RWPE1 (cell line): ENCODE measurements at regions not wholly inside any gene's neighbourhood (a gene's known extent, or its start where the extent isn't known, plus 50 kb on each side); places are given as distances from the start of the nearest gene placed in this dataset.

Experiments
- CTCF ChIA-PET: fragments of 350-600 bp; sonication (Branson Sonifier 250); formaldehyde crosslinking; extraction: SDS; loops from one replicate; lab custom pipeline; 2021; lab: Yijun Ruan, JAX
- POLR2A ChIA-PET: fragments of 400-600 bp; formaldehyde crosslinking; extraction: SDS; loops from one replicate; lab custom pipeline; 2020; ENCODE audit warnings: antibody characterized with exemption; ENCODE audit not compliant: low non-redundant PET; lab: Yijun Ruan, JAX
- DNase-seq: peaks from one replicate; pipeline ENCODE4 v3.0.0; 2012; ENCODE audit warnings: low spot score
- H3K27ac ChIP-seq: fragments of 450-650 bp; 2 replicates; pipeline ENCODE4 v1.5.1; 2017
- TF ChIP-seq, protein P1 (sequence below): fragments of 450-650 bp; conservative IDR thresholded peaks from 2 replicates; pipeline ENCODE4 v1.5.1; 2017; ENCODE audit warnings: low read depth, mild to moderate bottlenecking

DNA sequence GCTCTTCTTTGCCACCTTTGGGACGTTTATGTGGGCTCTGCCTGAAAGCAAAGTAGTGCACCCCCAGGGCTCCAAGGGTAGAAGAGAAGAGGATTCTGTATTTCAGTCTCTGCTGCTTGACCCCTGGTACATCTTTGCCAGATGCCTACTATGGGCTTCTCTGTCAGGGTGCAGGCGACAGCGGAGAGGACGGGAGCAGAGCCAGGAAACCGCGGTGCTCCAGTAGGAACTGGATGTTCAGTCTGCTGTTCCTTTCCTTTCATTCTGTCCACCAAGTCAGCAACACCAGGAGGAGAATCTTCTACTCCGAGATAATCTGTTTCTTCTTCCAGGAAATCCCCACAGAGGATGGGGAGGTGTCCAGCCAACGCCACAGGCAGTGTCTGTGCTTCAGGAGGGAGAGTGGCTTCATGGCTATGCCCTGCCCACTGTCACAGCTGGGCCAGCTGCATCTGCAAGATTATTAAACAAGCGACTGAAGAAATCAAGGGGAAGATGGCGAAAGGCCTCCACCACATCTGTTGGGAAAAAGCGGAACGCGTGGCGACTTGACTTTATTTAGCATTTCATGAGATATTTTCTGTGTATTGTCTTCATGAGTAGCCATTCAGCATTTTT is 398.3 kb downstream of the IRX1 start:
- TF ChIP-seq, protein P1, sequence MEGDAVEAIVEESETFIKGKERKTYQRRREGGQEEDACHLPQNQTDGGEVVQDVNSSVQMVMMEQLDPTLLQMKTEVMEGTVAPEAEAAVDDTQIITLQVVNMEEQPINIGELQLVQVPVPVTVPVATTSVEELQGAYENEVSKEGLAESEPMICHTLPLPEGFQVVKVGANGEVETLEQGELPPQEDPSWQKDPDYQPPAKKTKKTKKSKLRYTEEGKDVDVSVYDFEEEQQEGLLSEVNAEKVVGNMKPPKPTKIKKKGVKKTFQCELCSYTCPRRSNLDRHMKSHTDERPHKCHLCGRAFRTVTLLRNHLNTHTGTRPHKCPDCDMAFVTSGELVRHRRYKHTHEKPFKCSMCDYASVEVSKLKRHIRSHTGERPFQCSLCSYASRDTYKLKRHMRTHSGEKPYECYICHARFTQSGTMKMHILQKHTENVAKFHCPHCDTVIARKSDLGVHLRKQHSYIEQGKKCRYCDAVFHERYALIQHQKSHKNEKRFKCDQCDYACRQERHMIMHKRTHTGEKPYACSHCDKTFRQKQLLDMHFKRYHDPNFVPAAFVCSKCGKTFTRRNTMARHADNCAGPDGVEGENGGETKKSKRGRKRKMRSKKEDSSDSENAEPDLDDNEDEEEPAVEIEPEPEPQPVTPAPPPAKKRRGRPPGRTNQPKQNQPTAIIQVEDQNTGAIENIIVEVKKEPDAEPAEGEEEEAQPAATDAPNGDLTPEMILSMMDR = no peak
- POLR2A ChIA-PET = no interaction called here

DNA sequence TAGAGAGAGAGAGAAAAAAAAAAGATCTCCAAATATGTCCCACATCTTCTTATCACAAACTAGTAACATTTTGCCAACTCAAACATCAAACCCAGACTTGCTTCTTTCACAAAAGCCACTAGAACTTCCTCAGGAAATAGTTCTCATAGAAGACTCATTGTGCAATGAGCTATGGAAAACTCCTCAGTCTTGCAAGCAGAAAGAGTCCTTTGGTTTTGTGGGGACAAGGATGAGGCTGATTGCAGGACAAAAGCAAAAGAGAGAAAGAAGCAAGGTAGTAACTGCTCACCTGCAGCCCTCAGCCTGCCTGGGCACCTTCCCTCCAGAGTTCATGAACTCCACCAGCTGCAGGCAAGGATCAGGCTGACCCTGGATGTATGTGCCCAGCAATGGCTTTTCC is 399.0 kb downstream of the IRX1 start:
- POLR2A ChIA-PET = no interaction called here
- DNase-seq = no peak
- CTCF ChIA-PET = no interaction called here
- TF ChIP-seq, protein P1 = no peak
- H3K27ac ChIP-seq = no peak overlapping the region

More for the DNA sequence above, 398.3 kb downstream of the IRX1 start:
- H3K27ac ChIP-seq = no peak overlapping the region
- DNase-seq = no peak
- CTCF ChIA-PET = no interaction called here

DNA sequence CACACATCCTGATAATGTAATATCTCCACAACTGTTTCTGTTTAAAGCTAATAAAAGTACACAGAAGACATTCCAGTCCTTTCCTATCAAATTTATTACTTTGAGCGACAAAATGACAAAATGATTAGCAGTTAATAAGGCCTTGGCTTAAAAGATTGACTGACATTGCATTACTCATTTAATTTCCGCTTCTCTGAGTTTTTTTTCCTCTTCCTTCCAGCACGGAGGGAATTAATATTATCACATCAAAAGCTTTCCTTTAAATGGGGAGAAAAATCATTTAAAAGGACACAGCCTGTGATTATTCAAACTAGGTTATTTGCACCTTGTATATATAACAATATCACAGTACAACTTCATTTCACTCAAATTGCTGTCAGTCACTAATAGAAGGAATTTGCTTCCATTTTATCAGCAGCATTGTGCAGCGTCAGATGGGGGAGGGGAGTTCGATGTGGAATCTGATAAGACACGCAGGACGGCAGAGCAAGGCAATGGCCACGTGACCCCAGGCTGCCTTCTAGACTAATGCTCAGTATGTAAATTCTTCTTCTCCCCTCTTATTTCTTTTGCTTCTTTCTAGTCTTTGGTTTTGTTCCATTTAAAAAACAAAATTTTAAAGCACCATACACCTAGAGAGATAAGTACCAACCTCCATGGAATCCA is 400.5 kb downstream of the IRX1 start:
- no peak for DNase-seq
- no peak overlapping the region for H3K27ac ChIP-seq
- TF ChIP-seq, protein P1 = no peak
- CTCF ChIA-PET = no interaction called here
- POLR2A ChIA-PET = no interaction called here

DNA sequence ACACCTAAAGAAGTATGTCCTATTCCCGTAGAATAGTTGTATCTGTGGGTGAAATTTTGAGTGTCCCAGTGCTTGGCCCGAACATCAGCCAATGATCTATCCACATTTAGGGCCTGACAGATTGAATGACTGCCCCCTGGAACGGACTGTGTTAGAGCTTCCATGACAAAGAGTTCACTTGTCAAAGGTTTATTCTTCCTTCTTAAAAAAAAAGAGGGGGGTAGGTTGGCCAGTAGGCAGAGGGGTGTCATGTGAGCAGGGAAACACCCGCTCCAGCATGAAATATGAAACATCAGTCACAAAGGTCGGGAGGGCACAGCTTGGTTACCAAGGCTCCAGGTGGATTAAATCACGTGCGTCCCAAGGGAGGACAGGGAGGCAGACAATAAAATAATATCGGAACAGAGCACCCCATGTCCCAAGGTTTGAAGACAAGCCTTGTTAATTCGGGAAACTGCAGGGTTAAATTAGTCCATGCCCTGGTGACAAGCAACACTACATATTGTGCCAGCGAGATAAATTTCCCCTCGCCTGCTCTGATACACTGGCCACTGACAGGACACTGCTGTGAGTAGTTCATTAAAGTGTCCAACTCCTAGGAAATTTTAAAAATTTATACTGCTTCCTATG is 401.2 kb downstream of the IRX1 start:
- H3K27ac ChIP-seq = no peak overlapping the region
- ChIA-PET CTCF (no interaction called here), POLR2A (no interaction called here)
- DNase-seq = no peak
- TF ChIP-seq, protein P1 = no peak

DNA sequence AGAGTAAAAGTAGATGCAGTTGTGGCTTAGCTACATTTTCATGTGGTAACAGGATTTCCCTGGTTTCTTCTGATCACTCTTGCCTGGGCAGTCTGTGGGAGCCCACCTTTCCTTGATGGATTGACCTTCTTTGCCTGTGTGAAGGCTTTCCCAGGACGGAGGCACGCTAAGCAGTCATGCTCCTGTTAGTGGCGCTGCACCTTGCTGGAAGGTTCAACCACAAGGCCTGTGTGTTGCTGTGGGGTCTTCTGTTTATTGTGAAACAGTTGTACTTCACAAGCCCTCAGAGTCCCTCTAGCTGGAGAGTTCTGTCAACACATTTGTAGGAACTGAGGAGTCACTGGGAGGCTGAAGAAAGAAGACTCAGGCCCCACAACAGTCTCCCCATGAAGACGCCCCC is 402.0 kb downstream of the IRX1 start:
- H3K27ac ChIP-seq = no peak overlapping the region
- TF ChIP-seq, protein P1 = no peak
- CTCF ChIA-PET = no interaction called here
- POLR2A ChIA-PET = no interaction called here
- no peak for DNase-seq

DNA sequence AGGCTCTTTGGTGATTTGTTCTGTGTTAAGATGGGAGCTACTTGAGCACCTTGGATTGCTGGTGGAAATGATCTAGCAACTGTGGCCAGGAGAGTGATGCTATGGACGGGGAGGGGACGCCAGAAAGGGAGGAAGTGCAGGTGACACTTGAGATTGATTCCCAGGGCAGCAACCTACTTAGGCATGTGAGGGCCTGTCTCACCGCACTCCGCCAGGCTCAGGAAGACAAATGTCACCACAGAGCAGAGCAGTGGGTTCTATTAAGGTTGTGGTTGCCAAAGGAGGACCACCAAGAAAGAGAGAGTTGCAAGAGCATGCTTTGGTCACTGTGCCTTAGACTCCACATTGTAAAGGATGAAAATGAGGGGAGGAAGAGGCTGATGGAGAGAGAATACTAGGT is 404.3 kb downstream of the IRX1 start:
- ChIA-PET CTCF (no interaction called here), POLR2A (no interaction called here)
- no peak overlapping the region for H3K27ac ChIP-seq
- TF ChIP-seq, protein P1 = no peak
- DNase-seq = no peak
